Prostate gland (tissue), 2 donors: ENCODE measurements at regions not wholly inside any gene's neighbourhood (a gene's known extent, or its start where the extent isn't known, plus 50 kb on each side); places are given as distances from the start of the nearest gene placed in this dataset.

Experiments used
- DNase-seq: peaks from one replicate; pipeline ENCODE4 v3.0.0-alpha.2; 2019; ENCODE audit warnings: low spot score
- H3K27ac ChIP-seq, 2 donors: fragments of 200-600 bp; sonication (generic); 2 replicates each; pipeline ENCODE4 v1.5.1; 2017 to 2019
- H3K27me3 ChIP-seq: fragments of 200-600 bp; sonication (generic); replicated peaks from 2 replicates; pipeline ENCODE4 v1.5.1; 2019; ENCODE audit not compliant: insufficient read depth
- H3K36me3 ChIP-seq, 2 donors: fragments of 200-600 bp; sonication (generic); 1 replicate in 1 of 2; 2 replicates in 1 of 2; pipeline versions ENCODE4 v1.5.1 to v1.8.1; 2017 to 2019
- H3K4me1 ChIP-seq: fragments of 200-600 bp; sonication (generic); replicated peaks from 2 replicates; pipeline ENCODE4 v1.5.1; 2019
- H3K4me3 ChIP-seq, 2 donors: fragments of 200-600 bp; sonication (generic); 2 replicates each; pipeline ENCODE4 v1.5.1; 2017 to 2019
- H3K9me3 ChIP-seq: fragments of 200-600 bp; sonication (generic); 2 replicates; pipeline ENCODE4 v1.5.1; 2017
- POLR2A ChIP-seq: fragments of 450-650 bp; IDR thresholded peaks from one replicate; pipeline ENCODE4 v1.6.1; 2016; ENCODE audit warnings: antibody characterized with exemption, mild to moderate bottlenecking
- POLR2AphosphoS5 ChIP-seq: sonication (generic); formaldehyde crosslinking; IDR thresholded peaks from one replicate; pipeline ENCODE4 v1.6.1; 2017; ENCODE audit warnings: antibody characterized with exemption
- WGBS: methylation state at CpG from one replicate; pipeline ENCODE4 v1.1.5; 2018; 5-methylcytosine and 5-hydroxymethylcytosine counted together
- intact Hi-C: fragments of 100-400 bp; cut with DNase I; formaldehyde crosslinking; loops from one replicate; pipeline ENCODE4 v1.14.2; 2022
- TF ChIP-seq, protein P1 (sequence below), 4 experiments: fragments of 200-600 bp in 2 of 4; fragments of 450-650 bp in 2 of 4; sonication (generic) in 2 of 4; IDR thresholded peaks; 1 replicate in 3 of 4; 2 replicates in 1 of 4; pipeline ENCODE4 v1.5.1; 2016 to 2019; ENCODE audit warnings: antibody characterized with exemption in 4 of 4, mild to moderate bottlenecking in 2 of 4, moderate library complexity in 2 of 4

DNA sequence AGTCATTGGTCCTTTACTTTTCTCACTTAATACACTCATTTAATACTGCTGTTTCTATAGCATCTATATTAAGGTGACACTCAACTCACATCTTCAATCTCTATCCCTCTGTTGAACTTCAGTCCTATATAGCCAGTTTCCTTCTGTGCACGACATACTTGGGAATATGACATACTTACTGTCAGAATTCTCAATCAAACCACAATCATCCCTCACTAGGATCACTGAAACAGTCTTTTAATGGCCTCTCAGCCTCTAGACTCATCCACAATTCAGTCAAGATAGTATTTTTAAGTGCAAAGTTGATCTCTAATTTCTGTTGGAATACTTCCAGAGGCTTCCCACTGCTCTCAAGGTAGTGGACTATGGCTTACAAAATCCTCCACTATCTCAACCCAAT lies 251.0 kb upstream of the MEF2C start:
- intact Hi-C loops, result no loop called here
- 89% methylated on average over 1 of the region's 1 CpG for WGBS
- no peak overlapping the region for H3K27ac ChIP-seq
- TF ChIP-seq POLR2A (no peak), POLR2AphosphoS5 (no peak)
- TF ChIP-seq, protein P1, sequence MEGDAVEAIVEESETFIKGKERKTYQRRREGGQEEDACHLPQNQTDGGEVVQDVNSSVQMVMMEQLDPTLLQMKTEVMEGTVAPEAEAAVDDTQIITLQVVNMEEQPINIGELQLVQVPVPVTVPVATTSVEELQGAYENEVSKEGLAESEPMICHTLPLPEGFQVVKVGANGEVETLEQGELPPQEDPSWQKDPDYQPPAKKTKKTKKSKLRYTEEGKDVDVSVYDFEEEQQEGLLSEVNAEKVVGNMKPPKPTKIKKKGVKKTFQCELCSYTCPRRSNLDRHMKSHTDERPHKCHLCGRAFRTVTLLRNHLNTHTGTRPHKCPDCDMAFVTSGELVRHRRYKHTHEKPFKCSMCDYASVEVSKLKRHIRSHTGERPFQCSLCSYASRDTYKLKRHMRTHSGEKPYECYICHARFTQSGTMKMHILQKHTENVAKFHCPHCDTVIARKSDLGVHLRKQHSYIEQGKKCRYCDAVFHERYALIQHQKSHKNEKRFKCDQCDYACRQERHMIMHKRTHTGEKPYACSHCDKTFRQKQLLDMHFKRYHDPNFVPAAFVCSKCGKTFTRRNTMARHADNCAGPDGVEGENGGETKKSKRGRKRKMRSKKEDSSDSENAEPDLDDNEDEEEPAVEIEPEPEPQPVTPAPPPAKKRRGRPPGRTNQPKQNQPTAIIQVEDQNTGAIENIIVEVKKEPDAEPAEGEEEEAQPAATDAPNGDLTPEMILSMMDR (IDR thresholded peaks at IDR 0.05), result no peak
- no peaks in the 10 kb centered on the region for H3K27me3 ChIP-seq
- H3K9me3 ChIP-seq, result no peaks in the 10 kb centered on the region
- no peak for DNase-seq
- H3K36me3 ChIP-seq, result no peaks in the 10 kb centered on the region
- H3K4me3 ChIP-seq, result no peak overlapping the region
- H3K4me1 ChIP-seq, result no peaks in the 10 kb centered on the region

DNA sequence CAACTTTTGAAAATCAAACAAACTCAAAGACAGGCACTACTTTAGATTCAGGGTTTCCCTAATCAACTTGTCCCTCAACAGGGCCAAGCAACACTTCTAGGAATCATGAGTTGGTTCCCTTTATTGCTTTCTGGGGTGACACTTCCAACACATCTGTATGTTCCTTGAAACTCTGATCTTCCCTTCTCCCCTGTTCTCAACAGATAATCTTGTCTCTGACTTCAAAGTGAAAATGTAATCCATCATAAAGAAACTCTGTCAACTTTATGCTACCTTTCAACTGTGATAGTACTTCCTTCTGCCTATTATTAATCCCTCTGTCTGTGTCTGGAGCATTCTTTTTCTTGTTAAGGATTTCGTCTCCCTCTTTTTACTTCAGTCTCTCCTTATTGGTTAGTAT lies 250.1 kb upstream of the MEF2C start:
- no peak overlapping the region for H3K4me3 ChIP-seq
- no peaks in the 10 kb centered on the region for H3K36me3 ChIP-seq
- TF ChIP-seq POLR2AphosphoS5, result no peak
- TF ChIP-seq, protein P1 (IDR thresholded peaks at IDR 0.05), result no peak
- no peak for TF ChIP-seq POLR2A
- no peaks in the 10 kb centered on the region for H3K27me3 ChIP-seq
- no peaks in the 10 kb centered on the region for H3K9me3 ChIP-seq
- no peak for DNase-seq
- no peaks in the 10 kb centered on the region for H3K4me1 ChIP-seq
- WGBS, result 68% methylated on average over 1 of the region's 1 CpG
- H3K27ac ChIP-seq, result no peak overlapping the region
- intact Hi-C loops, result no loop called here

DNA sequence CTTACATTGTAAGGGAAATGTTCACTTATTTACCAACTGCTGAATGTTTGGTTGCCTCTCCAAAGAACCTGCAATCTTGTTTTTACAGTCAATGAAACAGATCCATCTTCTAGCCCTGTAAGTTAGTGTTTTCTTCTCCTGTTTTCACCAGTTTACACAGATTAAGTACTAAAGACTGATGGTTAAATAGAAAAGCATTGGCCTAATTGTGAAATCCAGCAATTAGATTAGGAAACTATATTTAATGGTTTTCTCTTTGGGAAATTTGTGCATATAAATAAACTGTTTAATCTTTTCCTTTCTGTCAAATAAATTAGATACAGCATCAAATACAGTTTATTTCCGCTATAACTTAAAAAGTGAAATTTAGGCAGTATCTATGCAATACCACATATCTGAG lies 247.9 kb upstream of the MEF2C start:
- Histone ChIP-seq H3K27ac (no peak overlapping the region), H3K27me3 (no peaks in the 10 kb centered on the region), H3K9me3 (no peaks in the 10 kb centered on the region), H3K4me3 (no peak overlapping the region), H3K4me1 (no peaks in the 10 kb centered on the region), H3K36me3 (no peaks in the 10 kb centered on the region)
- DNase-seq, result no peak
- intact Hi-C loops, result no loop called here
- 89% methylated on average over 1 of the region's 1 CpG for WGBS
- TF ChIP-seq POLR2A, result no peak
- TF ChIP-seq POLR2AphosphoS5, result no peak
- TF ChIP-seq, protein P1 (IDR thresholded peaks at IDR 0.05), result no peak

DNA sequence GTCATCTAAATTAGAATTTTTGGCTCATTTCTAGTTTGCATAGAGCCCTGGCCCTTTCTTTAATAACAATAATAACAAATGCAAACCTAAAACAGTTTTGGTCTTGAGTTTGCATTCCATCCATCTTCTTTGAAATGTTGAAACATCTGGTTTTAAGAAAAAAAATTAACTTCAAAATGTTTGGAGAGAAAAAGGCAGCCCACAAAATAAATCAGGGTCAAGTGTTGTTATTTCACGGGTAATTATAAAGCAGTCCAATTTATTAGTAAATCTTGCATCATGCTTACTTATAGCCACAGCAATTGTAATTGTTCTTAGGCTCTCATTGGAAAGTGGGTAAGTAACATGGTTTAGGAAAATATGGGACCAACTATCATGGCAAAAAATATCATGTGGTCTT lies 247.0 kb upstream of the MEF2C start:
- Histone ChIP-seq H3K27ac (no peak overlapping the region), H3K4me3 (no peak overlapping the region), H3K9me3 (no peaks in the 10 kb centered on the region), H3K36me3 (no peaks in the 10 kb centered on the region), H3K27me3 (no peaks in the 10 kb centered on the region), H3K4me1 (no peaks in the 10 kb centered on the region)
- intact Hi-C loops, result no loop called here
- no peak for DNase-seq
- WGBS, result 84% methylated on average over 1 of the region's 1 CpG
- no peak for TF ChIP-seq POLR2A
- no peak for TF ChIP-seq POLR2AphosphoS5
- TF ChIP-seq, protein P1 (IDR thresholded peaks at IDR 0.05), result no peak

DNA sequence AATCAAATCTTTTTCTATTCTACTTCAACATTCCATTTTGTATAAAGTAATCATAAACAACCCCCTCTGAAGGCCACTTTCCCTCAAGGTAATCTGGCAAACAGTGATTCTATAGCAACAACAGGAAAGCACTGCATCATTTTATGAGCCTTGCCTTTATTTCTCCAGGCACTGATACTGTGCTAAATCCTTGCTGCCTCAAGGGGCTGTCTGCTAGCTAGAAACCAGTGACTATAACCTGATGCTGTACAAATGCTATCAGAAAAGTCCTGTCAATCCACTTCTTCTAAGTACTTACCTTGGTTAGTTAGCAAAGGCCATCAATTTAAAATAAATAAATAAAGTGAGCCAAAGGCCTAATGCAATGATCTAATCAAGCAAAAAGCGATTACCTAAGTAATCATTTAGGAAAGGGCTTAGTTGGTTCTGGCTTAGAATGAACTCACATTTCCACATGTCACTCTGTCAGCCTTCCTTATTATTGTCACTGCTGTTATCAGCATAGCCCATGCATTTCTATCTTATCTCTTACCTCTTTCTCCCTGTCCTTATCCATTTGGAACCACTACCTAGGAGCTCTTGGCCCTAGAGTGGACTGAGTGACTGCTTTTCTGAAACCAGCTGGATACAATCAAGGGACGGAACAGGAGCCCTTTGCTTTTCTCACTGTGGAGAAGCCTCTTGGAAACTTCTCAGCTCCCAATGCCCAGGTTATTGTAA lies 246.1 kb upstream of the MEF2C start:
- Histone ChIP-seq H3K9me3 (no peaks in the 10 kb centered on the region), H3K36me3 (no peaks in the 10 kb centered on the region), H3K4me1 (no peaks in the 10 kb centered on the region), H3K27ac (no peak overlapping the region), H3K4me3 (no peak overlapping the region), H3K27me3 (no peaks in the 10 kb centered on the region)
- intact Hi-C loops, result no loop called here
- 89% methylated on average over 2 of the region's 2 CpGs for WGBS
- no peak for DNase-seq
- TF ChIP-seq, protein P1 (IDR thresholded peaks at IDR 0.05), result no peak
- TF ChIP-seq POLR2A, result no peak
- no peak for TF ChIP-seq POLR2AphosphoS5
